Mesenchymal stem cell (in vitro differentiated cells and primary cell): ENCODE measurements at regions not wholly inside any gene's neighbourhood (a gene's known extent, or its start where the extent isn't known, plus 50 kb on each side); places are given as distances from the start of the nearest gene placed in this dataset.

Source experiments
- DNase-seq: peaks from one replicate; pipeline ENCODE4 v3.0.0-alpha.2; 2013
- H2AFZ ChIP-seq: one replicate; pipeline ENCODE4 v1.6.1; 2013; ENCODE audit warnings: low read depth, mild to moderate bottlenecking, control low read depth, inconsistent platforms, low read length, moderate library complexity
- H2AK5ac ChIP-seq: 2 replicates; pipeline ENCODE4 v1.6.1; 2013; ENCODE audit warnings: low read length, moderate library complexity, mild to moderate bottlenecking, inconsistent platforms; ENCODE audit not compliant: severe bottlenecking
- H2BK120ac ChIP-seq: one replicate; pipeline ENCODE4 v1.6.1; 2013; ENCODE audit warnings: low read depth, mild to moderate bottlenecking, inconsistent platforms, low read length, moderate library complexity
- H2BK12ac ChIP-seq, 2 experiments: one replicate each; pipeline ENCODE4 v1.6.1; 2013; ENCODE audit warnings: inconsistent platforms in 2 of 2, low read length in 2 of 2, mild to moderate bottlenecking in 2 of 2, moderate library complexity in 2 of 2, control low read depth in 1 of 2
- H2BK15ac ChIP-seq: one replicate; pipeline ENCODE4 v1.6.1; 2013; ENCODE audit warnings: mild to moderate bottlenecking, low read depth, inconsistent platforms; ENCODE audit not compliant: poor library complexity, severe bottlenecking
- H2BK5ac ChIP-seq: 2 replicates; pipeline ENCODE4 v1.6.1; 2013; ENCODE audit warnings: low read depth, mild to moderate bottlenecking, low read length, control low read depth, inconsistent platforms; ENCODE audit not compliant: poor library complexity, severe bottlenecking
- H3K14ac ChIP-seq, 2 experiments: one replicate each; pipeline ENCODE4 v1.6.1; 2013; ENCODE audit warnings: inconsistent platforms in 2 of 2, low read length in 2 of 2, control low read depth in 1 of 2, mild to moderate bottlenecking in 1 of 2, moderate library complexity in 1 of 2
- H3K18ac ChIP-seq, 2 experiments: one replicate each; pipeline ENCODE4 v1.6.1; 2013; ENCODE audit warnings: inconsistent platforms in 2 of 2, low read length in 2 of 2, control low read depth in 1 of 2, low read depth in 1 of 2, mild to moderate bottlenecking in 1 of 2
- H3K23ac ChIP-seq, 2 experiments: one replicate each; pipeline ENCODE4 v1.6.1; 2013; ENCODE audit warnings: inconsistent platforms in 2 of 2, low read length in 2 of 2, mild to moderate bottlenecking in 2 of 2, moderate library complexity in 2 of 2, control low read depth in 1 of 2
- H3K27ac ChIP-seq: 2 replicates; pipeline ENCODE4 v1.5.1; 2013; ENCODE audit warnings: mild to moderate bottlenecking, moderate library complexity, low read length, control low read depth, inconsistent platforms; ENCODE audit not compliant: poor library complexity, severe bottlenecking
- H3K27me3 ChIP-seq, 2 experiments: 2 replicates each; pipeline versions ENCODE4 v1.6.1 to v1.7.0; 2013; ENCODE audit warnings: low read length in 2 of 2, mild to moderate bottlenecking in 2 of 2, moderate library complexity in 2 of 2, control low read depth in 1 of 2, inconsistent platforms in 1 of 2; ENCODE audit not compliant: control insufficient read depth in 1 of 2, insufficient read depth in 1 of 2
- H3K36me3 ChIP-seq, 2 experiments: 2 replicates each; pipeline versions ENCODE4 v1.6.1 to v1.7.0; 2013; ENCODE audit warnings: low read length in 2 of 2, control low read depth in 1 of 2, inconsistent platforms in 1 of 2, low read depth in 1 of 2, mild to moderate bottlenecking in 1 of 2; ENCODE audit not compliant: insufficient read depth in 2 of 2, control insufficient read depth in 1 of 2
- H3K4ac ChIP-seq, 2 experiments: one replicate each; pipeline ENCODE4 v1.6.1; 2013; ENCODE audit warnings: inconsistent platforms in 2 of 2, low read length in 2 of 2, mild to moderate bottlenecking in 2 of 2, moderate library complexity in 2 of 2, control low read depth in 1 of 2, low read depth in 1 of 2
- H3K4me1 ChIP-seq: 2 replicates; pipeline ENCODE4 v1.6.1; 2013; ENCODE audit warnings: low read depth, low read length, control low read depth; ENCODE audit not compliant: control insufficient read depth, insufficient read depth
- H3K4me2 ChIP-seq: 2 replicates; pipeline ENCODE4 v1.6.1; 2013; ENCODE audit warnings: low read length, mild to moderate bottlenecking, inconsistent platforms; ENCODE audit not compliant: poor library complexity, severe bottlenecking
- H3K4me3 ChIP-seq, 2 experiments: 2 replicates each; pipeline versions ENCODE4 v1.5.1 to v1.7.0; 2013; ENCODE audit warnings: low read length in 2 of 2, mild to moderate bottlenecking in 2 of 2, control low read depth in 1 of 2, low read depth in 1 of 2; ENCODE audit not compliant: insufficient read depth in 1 of 2
- H3K79me1 ChIP-seq: replicated peaks from 2 replicates; pipeline ENCODE4 v1.6.1; 2013; ENCODE audit warnings: mild to moderate bottlenecking, control low read depth, low read length, inconsistent platforms; ENCODE audit not compliant: poor library complexity, severe bottlenecking
- H3K9ac ChIP-seq: 2 replicates; pipeline ENCODE4 v1.7.0; 2013; ENCODE audit warnings: mild to moderate bottlenecking, low read length, moderate library complexity
- H3K9me3 ChIP-seq: 2 replicates; pipeline ENCODE4 v1.7.0; 2013; ENCODE audit warnings: mild to moderate bottlenecking, low read length; ENCODE audit not compliant: control insufficient read depth
- H4K8ac ChIP-seq: one replicate; pipeline ENCODE4 v1.6.1; 2013; ENCODE audit warnings: inconsistent platforms, mild to moderate bottlenecking, low read length, moderate library complexity
- H4K91ac ChIP-seq: one replicate; pipeline ENCODE4 v1.6.1; 2013; ENCODE audit warnings: mild to moderate bottlenecking, low read length, inconsistent platforms
- WGBS: methylation state at CpG from one replicate; pipeline ENCODE4 v1.1.7; 2013; ENCODE audit warnings: mixed read lengths; 5-methylcytosine and 5-hydroxymethylcytosine counted together

GRCh38 chr7:153541903-153542302 lies 510.3 kb upstream of the DPP6 start:
- Histone ChIP-seq H4K8ac (no peak overlapping the region), H2BK12ac (no peak overlapping the region), H4K91ac (no peak overlapping the region), H2BK15ac (no peak overlapping the region), H2BK5ac (no peak overlapping the region), H2AK5ac (no peak overlapping the region), H3K9ac (no peak overlapping the region), H3K4me3 (no peak overlapping the region), H3K4me2 (no peak overlapping the region), H3K27ac (no peak overlapping the region), H3K4me1 (no peaks in the 10 kb centered on the region), H3K4ac (no peak overlapping the region), H3K18ac (no peak overlapping the region), H2BK120ac (no peak overlapping the region), H3K14ac (no peak overlapping the region), H3K23ac (no peak overlapping the region), H3K36me3 (no peaks in the 10 kb centered on the region), H3K27me3 (no peaks in the 10 kb centered on the region), H2AFZ (no peak overlapping the region), H3K9me3 (peaks cover 13% of the 10 kb centered on the region), H3K79me1 (no peaks in the 10 kb centered on the region)
- 40% methylated on average over 2 of the region's 2 CpGs for WGBS
- DNase-seq, result no peak

GRCh38 chr7:153543232-153543631 lies 509.0 kb upstream of the DPP6 start:
- H3K79me1 ChIP-seq, result no peaks in the 10 kb centered on the region
- no peak overlapping the region for H3K4me2 ChIP-seq
- H2AFZ ChIP-seq, result no peak overlapping the region
- H2BK15ac ChIP-seq, result no peak overlapping the region
- no peak overlapping the region for H3K4me3 ChIP-seq
- H3K27me3 ChIP-seq, result no peaks in the 10 kb centered on the region
- no peaks in the 10 kb centered on the region for H3K4me1 ChIP-seq
- H2AK5ac ChIP-seq, result no peak overlapping the region
- H3K23ac ChIP-seq, result no peak overlapping the region
- H3K36me3 ChIP-seq, result no peaks in the 10 kb centered on the region
- no peak overlapping the region for H4K8ac ChIP-seq
- no peak overlapping the region for H3K9ac ChIP-seq
- no peak overlapping the region for H3K18ac ChIP-seq
- no peak overlapping the region for H3K4ac ChIP-seq
- no peak overlapping the region for H3K27ac ChIP-seq
- no peak overlapping the region for H3K14ac ChIP-seq
- no peak overlapping the region for H4K91ac ChIP-seq
- peaks cover 13% of the 10 kb centered on the region for H3K9me3 ChIP-seq
- no peak overlapping the region for H2BK5ac ChIP-seq
- no peak overlapping the region for H2BK12ac ChIP-seq
- no peak overlapping the region for H2BK120ac ChIP-seq
- no peak for DNase-seq
- WGBS, result 87% methylated on average over 4 of the region's 5 CpGs

- no peak overlapping the region for H3K4me2 ChIP-seq
- no peak overlapping the region for H4K91ac ChIP-seq
- no peak overlapping the region for H3K4ac ChIP-seq
- H3K79me1 ChIP-seq, result no peaks in the 10 kb centered on the region
- no peaks in the 10 kb centered on the region for H3K36me3 ChIP-seq
- no peak overlapping the region for H3K14ac ChIP-seq
- no peak overlapping the region for H2BK12ac ChIP-seq
- H2AFZ ChIP-seq, result no peak overlapping the region
- no peak overlapping the region for H2BK15ac ChIP-seq
- no peak overlapping the region for H4K8ac ChIP-seq
- no peak overlapping the region for H3K18ac ChIP-seq
- no peak overlapping the region for H3K27ac ChIP-seq
- H3K4me3 ChIP-seq, result no peak overlapping the region
- H3K23ac ChIP-seq, result no peak overlapping the region
- no peak overlapping the region for H3K9ac ChIP-seq
- DNase-seq, result no peak
- H3K4me1 ChIP-seq, result no peaks in the 10 kb centered on the region
- H3K27me3 ChIP-seq, result no peaks in the 10 kb centered on the region
- no peak overlapping the region for H2AK5ac ChIP-seq
- 86% methylated on average over 1 of the region's 1 CpG for WGBS
- H2BK5ac ChIP-seq, result no peak overlapping the region
- no peak overlapping the region for H2BK120ac ChIP-seq
- peaks cover 16% of the 10 kb centered on the region for H3K9me3 ChIP-seq
Observed at GRCh38 chr7:153550173-153550572, 502.0 kb upstream of the DPP6 start.

GRCh38 chr7:153564391-153564790 lies 487.8 kb upstream of the DPP6 start:
- no peaks in the 10 kb centered on the region for H3K27me3 ChIP-seq
- H3K79me1 ChIP-seq, result no peaks in the 10 kb centered on the region
- no peak overlapping the region for H3K18ac ChIP-seq
- H2BK120ac ChIP-seq, result no peak overlapping the region
- no peak overlapping the region for H2BK12ac ChIP-seq
- H3K36me3 ChIP-seq, result no peaks in the 10 kb centered on the region
- no peak overlapping the region for H3K14ac ChIP-seq
- no peaks in the 10 kb centered on the region for H3K4me1 ChIP-seq
- H2AFZ ChIP-seq, result no peak overlapping the region
- H3K27ac ChIP-seq, result no peak overlapping the region
- WGBS, result 100% methylated on average over 1 of the region's 6 CpGs
- H4K8ac ChIP-seq, result no peak overlapping the region
- H3K4me3 ChIP-seq, result no peak overlapping the region
- DNase-seq, result no peak
- H4K91ac ChIP-seq, result no peak overlapping the region
- no peak overlapping the region for H3K4ac ChIP-seq
- H3K9ac ChIP-seq, result no peak overlapping the region
- H2BK5ac ChIP-seq, result no peak overlapping the region
- H2AK5ac ChIP-seq, result no peak overlapping the region
- peaks cover 32% of the 10 kb centered on the region for H3K9me3 ChIP-seq
- no peak overlapping the region for H3K4me2 ChIP-seq
- H2BK15ac ChIP-seq, result no peak overlapping the region
- no peak overlapping the region for H3K23ac ChIP-seq
